Hypothalamus (tissue), 51 donors: ENCODE measurements at regions not wholly inside any gene's neighbourhood (a gene's known extent, or its start where the extent isn't known, plus 50 kb on each side); places are given as distances from the start of the nearest gene placed in this dataset.

Source experiments
- DNase-seq, 51 donors: peaks; one replicate each; lab custom pipeline; 2025; lab: John Stamatoyannopoulos, UW

DNA sequence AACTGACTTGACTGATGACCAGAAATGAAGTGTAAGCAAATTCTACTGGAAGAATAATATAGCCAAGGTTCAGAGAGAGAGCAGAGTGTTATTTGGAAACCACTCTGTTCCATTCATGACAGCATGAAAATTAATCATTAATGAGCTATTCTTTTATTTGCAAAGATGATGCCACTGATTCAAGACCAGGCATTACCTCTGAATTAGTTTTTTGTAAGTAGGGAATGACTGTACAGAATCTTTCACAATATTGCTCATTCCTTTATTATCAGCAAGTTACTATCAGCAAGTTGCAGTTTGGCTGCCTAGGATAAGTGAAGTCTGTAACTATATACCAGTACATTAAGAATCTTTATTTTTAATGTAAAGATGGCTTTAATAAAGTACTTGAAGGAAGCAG, 75.1 kb upstream of the RGMB start:
- no peak for DNase-seq

DNA sequence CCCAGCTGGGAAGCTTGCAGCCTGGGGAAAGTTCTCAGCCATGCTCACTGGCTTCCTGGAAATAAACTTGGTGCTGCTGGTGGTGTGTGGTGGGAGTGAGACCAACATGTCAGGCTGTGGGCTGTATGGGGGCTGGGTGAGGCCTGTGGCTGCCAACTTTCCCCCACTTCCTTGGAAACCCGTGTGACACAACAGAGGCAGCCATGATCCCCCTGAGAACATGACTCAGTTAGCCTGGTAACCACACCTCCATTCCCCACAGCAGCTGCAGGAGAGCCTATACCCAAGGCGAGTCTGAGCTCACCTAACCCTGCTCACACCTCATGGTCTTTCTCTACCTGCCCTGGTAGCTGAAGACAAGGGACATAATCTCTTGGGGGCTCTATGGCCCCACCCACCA, 72.7 kb upstream of the RGMB start:
- DNase-seq: no peak

DNA sequence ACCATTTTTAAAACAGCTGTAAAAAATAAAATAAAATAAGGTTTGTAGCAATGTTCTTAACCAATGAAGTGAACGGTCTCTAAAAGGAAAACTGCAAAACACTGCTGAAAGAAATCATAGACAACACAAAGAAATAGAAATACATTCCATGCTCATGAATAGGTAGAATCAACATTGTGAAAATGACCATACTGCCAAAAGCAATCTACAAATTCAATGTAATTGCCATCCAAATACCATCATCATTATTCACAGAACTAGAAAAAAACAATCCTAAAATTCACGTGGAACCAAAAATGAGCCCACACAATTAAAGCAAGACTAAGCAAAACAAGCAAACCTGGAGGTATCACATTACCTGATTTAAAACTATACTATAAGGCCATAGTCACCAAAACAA, 67.6 kb upstream of the RGMB start:
- DNase-seq: no peak

DNA sequence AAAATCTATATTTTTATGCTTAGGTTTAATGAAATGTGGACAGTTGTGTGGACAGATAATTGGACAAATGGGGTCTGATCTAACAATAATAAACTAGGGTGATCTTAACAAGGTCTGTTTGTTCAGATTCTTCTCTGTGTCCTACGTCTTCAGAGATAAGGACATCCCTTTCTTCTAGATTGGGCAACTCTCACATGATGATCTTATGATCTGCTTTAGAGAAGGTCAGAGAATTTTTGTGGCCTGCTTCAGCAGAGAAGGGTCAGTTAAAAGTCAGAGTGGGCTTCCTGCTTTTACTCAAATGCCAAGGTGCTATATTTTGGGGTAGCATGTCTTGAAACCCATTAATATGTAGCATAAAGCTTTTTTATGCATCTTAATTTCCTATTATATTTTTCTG, 63.8 kb upstream of the RGMB start:
- DNase-seq: no peak

DNA sequence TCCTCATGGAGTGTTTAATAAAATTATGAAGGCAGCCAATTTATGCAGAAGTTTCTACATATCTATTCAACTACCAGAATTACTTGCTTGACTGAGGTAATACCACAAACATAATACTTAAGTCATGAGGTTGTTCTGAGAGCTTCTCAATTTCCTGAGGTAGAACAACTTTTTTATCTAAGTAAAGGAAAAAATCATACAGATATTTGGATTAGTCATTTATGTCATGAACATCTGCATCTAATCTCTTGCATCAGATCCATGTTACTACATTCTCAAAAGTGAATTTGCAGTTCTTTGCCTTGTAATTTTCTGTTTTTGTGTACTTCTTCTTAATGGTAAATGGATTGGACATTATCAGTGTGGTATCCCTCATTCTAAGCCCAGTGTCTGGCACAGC, 60.4 kb upstream of the RGMB start:
- DNase-seq: no peak

DNA sequence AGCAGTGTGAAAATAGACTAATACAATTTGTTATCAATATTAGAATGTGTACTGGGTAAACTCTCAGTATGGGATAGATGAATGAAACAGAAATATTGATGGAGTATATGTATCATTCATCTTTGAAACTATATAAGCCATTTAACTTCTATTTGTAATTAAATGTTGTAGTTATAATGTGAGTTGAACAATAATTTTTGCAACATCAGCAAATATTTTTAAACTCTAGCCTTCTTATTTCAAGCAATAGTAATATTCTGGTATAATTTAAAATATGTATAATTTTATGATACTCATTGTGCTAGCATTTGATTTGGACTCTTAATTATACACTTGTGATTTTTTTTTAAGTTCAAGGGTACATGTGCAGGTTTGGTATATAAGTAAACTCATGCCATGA, 59.6 kb upstream of the RGMB start:
- DNase-seq: no peak

DNA sequence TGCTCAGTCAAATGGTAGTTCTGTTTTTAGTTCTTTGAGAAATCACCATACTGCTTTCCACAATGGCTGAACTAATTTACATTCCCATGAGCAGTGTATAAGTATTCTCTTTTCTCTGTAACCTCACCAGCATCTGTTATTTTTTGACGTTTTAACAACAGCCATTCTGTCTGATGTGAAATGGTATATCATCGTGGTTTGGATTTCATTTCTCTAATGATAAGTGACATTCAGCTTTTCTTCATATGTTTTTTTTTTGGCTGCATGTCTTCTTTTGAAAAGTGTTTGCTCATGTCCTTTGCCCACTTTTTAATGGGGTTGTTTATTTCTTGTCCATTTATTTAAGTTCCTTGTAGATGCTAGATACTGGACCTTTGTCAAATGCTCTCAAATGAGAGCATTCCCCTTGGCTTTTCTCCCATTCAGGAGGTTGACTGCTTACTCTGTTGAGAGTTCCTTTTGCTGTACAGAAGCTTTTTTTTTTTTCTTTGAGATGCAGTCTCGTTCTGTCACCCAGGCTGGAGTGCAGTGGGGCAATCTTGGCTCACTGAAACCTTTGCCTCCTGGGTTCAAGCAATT, 58.7 kb upstream of the RGMB start:
- no peak for DNase-seq

DNA sequence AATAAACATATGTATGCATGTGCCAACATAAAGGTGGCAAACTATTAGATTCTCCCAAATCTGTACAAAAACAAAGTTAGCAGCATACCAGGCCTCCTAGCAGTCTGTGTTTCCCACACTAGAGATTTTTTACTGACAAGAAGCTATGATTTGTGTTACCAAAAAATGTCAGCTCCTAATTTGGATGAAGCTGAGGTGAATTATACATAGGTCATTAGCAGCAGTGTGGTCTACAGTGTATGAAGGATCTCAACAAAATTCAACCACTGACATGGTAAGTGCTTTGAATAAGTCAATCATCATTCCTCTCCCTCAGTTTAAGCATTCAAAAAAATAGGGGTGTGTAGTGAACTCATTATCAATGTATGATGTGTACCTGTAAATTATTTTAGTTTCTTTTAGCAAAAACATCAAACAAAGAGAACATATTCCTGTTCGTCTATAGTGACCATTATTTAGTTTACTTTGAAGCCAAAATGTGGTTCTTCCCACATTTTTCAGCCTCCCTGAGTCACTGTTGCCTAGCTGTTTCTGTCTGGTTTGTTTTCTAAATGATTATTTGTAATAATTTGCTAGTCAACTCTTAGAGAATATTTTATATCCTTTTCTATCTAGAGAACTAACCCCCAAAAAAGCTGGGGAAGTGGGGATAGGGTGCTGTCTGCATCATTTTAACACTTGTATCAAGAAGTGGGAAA, 52.1 kb upstream of the RGMB start:
- DNase-seq: no peak

DNA sequence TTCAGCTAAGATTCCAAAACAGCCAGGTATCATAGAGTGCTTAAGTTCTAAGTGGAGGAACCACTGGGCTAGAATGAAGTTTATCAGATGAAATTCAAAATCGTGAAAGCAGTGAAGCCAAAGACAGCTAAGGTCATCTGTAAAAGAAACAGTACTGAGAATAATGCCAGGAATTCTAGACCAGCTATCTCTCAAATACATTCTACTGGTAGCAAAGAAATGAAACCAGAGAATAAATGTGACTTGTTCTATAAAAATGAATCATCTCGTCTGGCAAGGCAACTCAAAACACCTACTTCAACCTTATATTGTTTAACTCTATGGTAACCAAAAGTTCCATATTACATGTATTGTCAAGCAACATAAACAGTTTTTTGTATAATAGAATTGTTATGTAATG, 51.3 kb upstream of the RGMB start:
- DNase-seq: no peak

DNA sequence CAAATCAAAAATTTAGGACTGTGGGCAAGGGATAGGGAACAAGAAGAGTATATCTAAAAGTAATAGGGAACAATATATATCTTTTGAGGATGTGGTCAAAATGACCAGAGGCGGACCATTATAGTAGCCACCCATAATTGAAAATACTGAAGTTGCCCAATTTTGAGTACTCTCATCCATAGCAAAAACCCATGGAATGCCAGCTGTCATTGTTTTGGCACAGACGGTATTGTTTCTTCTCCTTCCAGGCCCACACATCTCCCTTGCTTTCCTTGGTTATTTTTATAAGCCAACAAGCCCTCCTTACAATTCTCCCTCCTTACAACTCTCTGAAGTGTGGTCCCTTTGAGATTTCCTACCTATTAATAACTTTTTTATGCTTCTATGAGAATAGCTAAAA, 50.4 kb upstream of the RGMB start:
- DNase-seq: no peak
